HCT116 (cell line): ENCODE measurements at regions not wholly inside any gene's neighbourhood (a gene's known extent, or its start where the extent isn't known, plus 50 kb on each side); places are given as distances from the start of the nearest gene placed in this dataset.

Experiments used
- ATAC-seq: fragments of 200-7000 bp; cut with Tn5 transposase; 2 replicates; pipeline ENCODE4 v1.9.1; 2020; ENCODE audit warnings: mild to moderate bottlenecking, moderate library complexity
- BruUV-seq: library from RNA; stranded (reverse); fragments of 400-500 nt; replicated peaks from 2 replicates; lab custom pipeline; 2021; lab: Mats Ljungman, UMichigan
- CTCF ChIA-PET: fragments of 300-600 bp; sonication (Branson Sonifier 250); formaldehyde crosslinking; loops from one replicate; lab custom pipeline; 2021; ENCODE audit warnings: antibody characterized with exemption; lab: Charles Lee
- POLR2A ChIA-PET: fragments of 300-600, 350-600 bp; sonication (Branson Sonifier 250); formaldehyde crosslinking; loops from one replicate; lab custom pipeline; 2021; ENCODE audit warnings: antibody characterized with exemption; lab: Charles Lee
- RAD21 ChIA-PET, 2 experiments: fragments of 300-600 bp; sonication (Branson Sonifier 250); formaldehyde crosslinking; loops; one replicate each; lab custom pipeline; 2023; ENCODE audit warnings: low total read pairs in 2 of 2; ENCODE audit not compliant: uncharacterized antibody in 2 of 2, unreplicated experiment in 2 of 2, low non-redundant PET in 1 of 2; lab: Charles Lee
- DNase-seq: peaks from one replicate; pipeline ENCODE4 v3.0.0-alpha.2; 2010; ENCODE audit warnings: low read depth, low spot score
- H2AFZ ChIP-seq: fragments of 200-600 bp; shearing (Covaris generic), sonication (generic); 2 replicates; pipeline ENCODE4 v1.6.1; 2017; ENCODE audit warnings: low read depth, mixed run types, mixed read lengths, antibody characterized with exemption, low read length; ENCODE audit not compliant: poor library complexity, severe bottlenecking
- H3K27ac ChIP-seq: 2 replicates; pipeline ENCODE4 v1.5.1; 2012; ENCODE audit warnings: low read depth, low read length
- H3K27me3 ChIP-seq: fragments of 200-600 bp; sonication (generic); 2 replicates; pipeline ENCODE4 v1.6.1; 2016; ENCODE audit warnings: mixed run types, low read length, mixed read lengths; ENCODE audit not compliant: insufficient read depth
- H3K36me3 ChIP-seq, 2 experiments: fragments of 200-500 bp in 1 of 2; fragments of 200-600 bp in 1 of 2; sonication (Bioruptor generic) in 1 of 2; sonication (generic) in 1 of 2; 2 replicates each; pipeline versions ENCODE4 v1.5.1 to v1.6.1; 2014 to 2016; ENCODE audit warnings: low read length in 2 of 2, inconsistent platforms in 1 of 2, mixed read lengths in 1 of 2, mixed run types in 1 of 2; ENCODE audit not compliant: insufficient read depth in 2 of 2, control insufficient read depth in 1 of 2
- H3K4me1 ChIP-seq, 2 experiments: fragments of 200-600 bp in 1 of 2; sonication (generic) in 1 of 2; 2 replicates each; pipeline versions ENCODE4 v1.5.1 to v1.6.1; 2012 to 2017; ENCODE audit warnings: low read length in 2 of 2, inconsistent platforms in 1 of 2, mild to moderate bottlenecking in 1 of 2, mixed read lengths in 1 of 2, mixed run types in 1 of 2, moderate library complexity in 1 of 2; ENCODE audit not compliant: insufficient read depth in 2 of 2, control insufficient read depth in 1 of 2
- H3K4me2 ChIP-seq: fragments of 200-600 bp; sonication (generic); 2 replicates; pipeline ENCODE4 v1.6.1; 2017; ENCODE audit warnings: mixed run types, low read length, mixed read lengths
- H3K4me3 ChIP-seq, 2 experiments: fragments of 200-600 bp in 1 of 2; sonication (generic) in 1 of 2; replicated peaks in 1 of 2; 2 replicates each; pipeline ENCODE4 v1.5.1; 2011 to 2016; ENCODE audit warnings: low read length in 2 of 2, control low read depth in 1 of 2, low read depth in 1 of 2, mild to moderate bottlenecking in 1 of 2, mixed read lengths in 1 of 2, mixed run types in 1 of 2
- H3K79me2 ChIP-seq: fragments of 200-600 bp; sonication (generic); 2 replicates; pipeline ENCODE4 v1.6.1; 2017; ENCODE audit warnings: mild to moderate bottlenecking, mixed run types, low read length, moderate library complexity, mixed read lengths; ENCODE audit not compliant: insufficient read depth
- H3K9ac ChIP-seq: fragments of 200-600 bp; sonication (generic); 2 replicates; pipeline ENCODE4 v1.6.1; 2016; ENCODE audit warnings: low read length, mixed read lengths
- H3K9me2 ChIP-seq: fragments of 200-600 bp; sonication (generic), shearing (Covaris generic); 2 replicates; pipeline ENCODE4 v1.6.1; 2017; ENCODE audit warnings: mixed run types, mild to moderate bottlenecking, moderate library complexity; ENCODE audit not compliant: insufficient read depth
- H3K9me3 ChIP-seq, 2 experiments: fragments of 200-500 bp in 1 of 2; fragments of 200-600 bp in 1 of 2; sonication (Bioruptor generic) in 1 of 2; sonication (generic) in 1 of 2; 2 replicates each; pipeline ENCODE4 v1.6.1; 2014 to 2017; ENCODE audit warnings: low read length in 2 of 2, mixed read lengths in 2 of 2, inconsistent platforms in 1 of 2, low read depth in 1 of 2, mild to moderate bottlenecking in 1 of 2, mixed run types in 1 of 2, moderate library complexity in 1 of 2; ENCODE audit not compliant: control insufficient read depth in 1 of 2, insufficient read depth in 1 of 2
- H4K20me1 ChIP-seq: fragments of 200-600 bp; sonication (generic), shearing (Covaris generic); 2 replicates; pipeline ENCODE4 v1.6.1; 2017; ENCODE audit warnings: mixed run types, mild to moderate bottlenecking, moderate library complexity; ENCODE audit not compliant: insufficient read depth
- CBX3 ChIP-seq: IDR thresholded peaks from 2 replicates; pipeline ENCODE4 v1.6.1; 2012; ENCODE audit warnings: low read depth
- CEBPB ChIP-seq: IDR thresholded peaks from 2 replicates; pipeline ENCODE4 v1.6.1; 2012; ENCODE audit warnings: low read depth
- ELF1 ChIP-seq: IDR thresholded peaks from 2 replicates; pipeline ENCODE4 v1.6.1; 2012; ENCODE audit warnings: low read depth, borderline replicate concordance
- EZH2 ChIP-seq: fragments of 200-600 bp; sonication (generic); IDR thresholded peaks from 2 replicates; pipeline ENCODE4 v1.6.1; 2017; ENCODE audit warnings: antibody characterized with exemption, mixed run types
- JUND ChIP-seq: IDR thresholded peaks from 2 replicates; pipeline ENCODE4 v1.6.1; 2012
- POLR2A ChIP-seq: IDR thresholded peaks from 2 replicates; pipeline ENCODE4 v1.7.0; 2011; ENCODE audit warnings: borderline replicate concordance; ENCODE audit not compliant: insufficient read depth, insufficient read length; ENCODE audit errors: extremely low read depth
- RAD21 ChIP-seq: IDR thresholded peaks from 2 replicates; pipeline ENCODE4 v1.6.1; 2012; ENCODE audit warnings: low read depth, mild to moderate bottlenecking
- SIN3A ChIP-seq: IDR thresholded peaks from 2 replicates; pipeline ENCODE4 v1.6.1; 2012; ENCODE audit warnings: low read depth
- SP1 ChIP-seq: IDR thresholded peaks from 2 replicates; pipeline ENCODE4 v1.6.1; 2012; ENCODE audit warnings: low read depth
- SRF ChIP-seq: IDR thresholded peaks from 2 replicates; pipeline ENCODE4 v1.6.1; 2012; ENCODE audit warnings: low read depth
- TCF7L2 ChIP-seq: IDR thresholded peaks from 2 replicates; pipeline ENCODE4 v1.7.0; 2011; ENCODE audit warnings: borderline replicate concordance, inconsistent platforms; ENCODE audit not compliant: insufficient read depth, insufficient read length; ENCODE audit errors: extremely low read depth
- ZBTB33 ChIP-seq: IDR thresholded peaks from 2 replicates; pipeline ENCODE4 v1.6.1; 2011; ENCODE audit warnings: mild to moderate bottlenecking, low read length, moderate library complexity; ENCODE audit not compliant: insufficient replicate concordance; ENCODE audit errors: extremely low read depth
- intact Hi-C: fragments of 100-400 bp; cut with micrococcal nuclease; formaldehyde crosslinking; loops from 2 replicates; pipeline ENCODE4 v1.10.0; 2022
- TF ChIP-seq, protein P1 (sequence below): IDR thresholded peaks from 2 replicates; pipeline ENCODE4 v1.6.1; 2012
- TF ChIP-seq, protein P2 (sequence below), 3 experiments: fragments of 200-600 bp in 1 of 3; sonication (generic) in 1 of 3; IDR thresholded peaks in 2 of 3; conservative IDR thresholded peaks in 1 of 3; 2 replicates each; pipeline ENCODE4 v1.5.1; 2012 to 2017; ENCODE audit warnings: low read depth in 2 of 3, low read length in 2 of 3, antibody characterized with exemption in 1 of 3, borderline replicate concordance in 1 of 3, control low read depth in 1 of 3, mild to moderate bottlenecking in 1 of 3, mixed read lengths in 1 of 3, mixed run types in 1 of 3, moderate library complexity in 1 of 3; ENCODE audit not compliant: insufficient read depth in 1 of 3
- TF ChIP-seq, protein P3 (sequence below): IDR thresholded peaks from 2 replicates; pipeline ENCODE4 v1.6.1; 2012

DNA sequence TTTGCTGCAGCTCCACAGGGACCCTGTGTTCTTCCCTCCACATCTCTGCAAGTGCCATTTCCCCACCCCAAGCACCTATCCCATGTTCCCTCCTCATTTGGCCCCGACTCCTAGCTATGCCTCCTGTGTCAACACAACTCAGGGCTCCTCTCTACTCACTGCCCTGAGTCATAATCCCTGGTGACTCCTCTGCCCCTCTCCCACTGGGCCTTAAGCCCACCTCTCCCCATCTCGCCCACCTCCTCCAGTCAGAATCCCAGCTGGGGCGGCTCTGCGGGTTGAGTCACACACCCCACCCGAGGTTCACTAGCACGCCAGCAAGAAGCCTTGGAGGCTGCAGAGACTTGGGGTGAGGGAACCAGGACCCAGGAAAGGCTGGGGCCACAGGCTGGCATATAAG lies 346.2 kb downstream of the FOXL1 start:
- ChIA-PET CTCF (interaction anchor here (1.1 kb wide), 1 partner anchor 138 kb away, joined by 4 read pairs; no protein-coding TSS in a partner anchor), POLR2A (no interaction called here), RAD21 (no interaction called here)
- DNase-seq (no peak), ATAC-seq (no peak)
- intact Hi-C loops: no loop called here
- no peak overlapping the region for H3K9ac ChIP-seq
- H3K27me3 ChIP-seq: peaks cover 39% of the 10 kb centered on the region
- H3K27ac ChIP-seq: no peak overlapping the region
- no peaks in the 10 kb centered on the region for H3K79me2 ChIP-seq
- BruUV-seq: no TSS peak
- H4K20me1 ChIP-seq: no peaks in the 10 kb centered on the region
- H3K9me2 ChIP-seq: no peaks in the 10 kb centered on the region
- no peak overlapping the region for H2AFZ ChIP-seq
- no peak overlapping the region for H3K4me3 ChIP-seq
- H3K4me2 ChIP-seq: no peak overlapping the region
- no peaks in the 10 kb centered on the region for H3K4me1 ChIP-seq
- TF ChIP-seq SRF: no peak
- no peak for TF ChIP-seq EZH2
- no peak for TF ChIP-seq JUND
- TF ChIP-seq SIN3A: no peak
- TF ChIP-seq, protein P1, sequence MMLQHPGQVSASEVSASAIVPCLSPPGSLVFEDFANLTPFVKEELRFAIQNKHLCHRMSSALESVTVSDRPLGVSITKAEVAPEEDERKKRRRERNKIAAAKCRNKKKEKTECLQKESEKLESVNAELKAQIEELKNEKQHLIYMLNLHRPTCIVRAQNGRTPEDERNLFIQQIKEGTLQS: no peak
- no peak for TF ChIP-seq POLR2A
- H3K36me3 ChIP-seq: no peaks in the 10 kb centered on the region
- no peaks in the 10 kb centered on the region for H3K9me3 ChIP-seq

- Histone ChIP-seq H3K4me1 (no peaks in the 10 kb centered on the region), H3K9ac (no peak overlapping the region), H3K36me3 (no peaks in the 10 kb centered on the region), H4K20me1 (no peaks in the 10 kb centered on the region), H3K9me3 (no peaks in the 10 kb centered on the region), H3K79me2 (no peaks in the 10 kb centered on the region), H2AFZ (no peak overlapping the region), H3K4me2 (no peak overlapping the region), H3K27me3 (peaks cover 39% of the 10 kb centered on the region), H3K9me2 (no peaks in the 10 kb centered on the region), H3K4me3 (no peak overlapping the region), H3K27ac (no peak overlapping the region)
- CTCF ChIA-PET: no interaction called here
- RAD21 ChIA-PET: interaction anchor here in 1 of 2 experiments (0.5 kb wide), 1 partner anchor 1580 kb away, joined by 3 read pairs; no protein-coding TSS in a partner anchor
- DNase-seq (no peak), ATAC-seq (no peak; the same call in 1 of the 2 replicates)
- BruUV-seq: no TSS peak
- intact Hi-C loops: no loop called here
- POLR2A ChIA-PET: no interaction called here
- no peak for TF ChIP-seq SRF
- TF ChIP-seq ELF1: no peak
- no peak for TF ChIP-seq POLR2A
- TF ChIP-seq SP1: no peak
- no peak for TF ChIP-seq TCF7L2
- no peak for TF ChIP-seq RAD21
- TF ChIP-seq, protein P2, sequence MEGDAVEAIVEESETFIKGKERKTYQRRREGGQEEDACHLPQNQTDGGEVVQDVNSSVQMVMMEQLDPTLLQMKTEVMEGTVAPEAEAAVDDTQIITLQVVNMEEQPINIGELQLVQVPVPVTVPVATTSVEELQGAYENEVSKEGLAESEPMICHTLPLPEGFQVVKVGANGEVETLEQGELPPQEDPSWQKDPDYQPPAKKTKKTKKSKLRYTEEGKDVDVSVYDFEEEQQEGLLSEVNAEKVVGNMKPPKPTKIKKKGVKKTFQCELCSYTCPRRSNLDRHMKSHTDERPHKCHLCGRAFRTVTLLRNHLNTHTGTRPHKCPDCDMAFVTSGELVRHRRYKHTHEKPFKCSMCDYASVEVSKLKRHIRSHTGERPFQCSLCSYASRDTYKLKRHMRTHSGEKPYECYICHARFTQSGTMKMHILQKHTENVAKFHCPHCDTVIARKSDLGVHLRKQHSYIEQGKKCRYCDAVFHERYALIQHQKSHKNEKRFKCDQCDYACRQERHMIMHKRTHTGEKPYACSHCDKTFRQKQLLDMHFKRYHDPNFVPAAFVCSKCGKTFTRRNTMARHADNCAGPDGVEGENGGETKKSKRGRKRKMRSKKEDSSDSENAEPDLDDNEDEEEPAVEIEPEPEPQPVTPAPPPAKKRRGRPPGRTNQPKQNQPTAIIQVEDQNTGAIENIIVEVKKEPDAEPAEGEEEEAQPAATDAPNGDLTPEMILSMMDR (IDR thresholded peaks at IDR 0.05 in 2 of 3, conservative IDR thresholded peaks at IDR 0.05 in 1 of 3; ENCODE audit: borderline replicate concordance in 1 of 3, insufficient read depth in 1 of 3, low read depth in 2 of 3, low read length in 2 of 3): no peak
- TF ChIP-seq, protein P3, sequence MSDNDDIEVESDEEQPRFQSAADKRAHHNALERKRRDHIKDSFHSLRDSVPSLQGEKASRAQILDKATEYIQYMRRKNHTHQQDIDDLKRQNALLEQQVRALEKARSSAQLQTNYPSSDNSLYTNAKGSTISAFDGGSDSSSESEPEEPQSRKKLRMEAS: no peak
- TF ChIP-seq ZBTB33: no peak
- no peak for TF ChIP-seq CEBPB
- TF ChIP-seq CBX3: no peak
These were observed 346.9 kb downstream of the FOXL1 start for GRCh38 chr16:86925067-86925791.
